ENCODE measurements at regions not wholly inside any gene's neighbourhood (a gene's known extent, or its start where the extent isn't known, plus 50 kb on each side); places are given as distances from the start of the nearest gene placed in this dataset.

DNA sequence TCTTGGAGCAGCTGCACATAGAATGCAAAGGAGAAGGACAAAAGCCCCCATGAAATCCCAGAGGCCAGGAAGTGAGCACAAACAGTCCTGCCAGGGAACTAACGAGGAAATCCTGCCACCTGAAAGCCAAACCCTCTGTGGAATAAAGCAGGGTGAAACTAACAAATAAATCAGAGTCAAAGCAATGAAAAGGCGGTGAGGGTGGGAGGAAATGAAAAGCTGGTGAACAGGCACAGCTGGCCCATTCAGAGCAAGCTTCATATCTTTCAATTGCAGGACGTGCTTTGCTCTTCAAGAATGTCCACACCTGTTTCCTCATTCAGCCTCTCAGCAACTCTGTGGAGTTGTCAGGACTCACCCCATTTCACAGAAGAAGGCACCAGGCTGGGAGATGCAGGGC, 108.1 kb downstream of the ABCC12 start:
- intact Hi-C loops (cut with micrococcal nuclease; ENCODE audit: unreplicated experiment), result no loop called here
- Mint-ChIP-seq H3K4me3 (ENCODE audit: unreplicated experiment) (no peak overlapping the region), H3K9me3 (ENCODE audit: unreplicated experiment) (no peaks in the 10 kb centered on the region), H3K27ac (ENCODE audit: unreplicated experiment) (no peak overlapping the region), H3K36me3 (ENCODE audit: insufficient read depth, unreplicated experiment) (no peaks in the 10 kb centered on the region), H3K27me3 (ENCODE audit: insufficient read depth, unreplicated experiment) (peaks cover 3% of the 10 kb centered on the region), H3K4me1 (ENCODE audit: low read depth, unreplicated experiment) (peaks cover 9% of the 10 kb centered on the region)
- Histone ChIP-seq H3K4me1 (peaks cover 14% of the 10 kb centered on the region), H3K4me3 (ENCODE audit: low read depth, low read length) (no peak overlapping the region), H3K27me3 (replicated peaks; ENCODE audit: control insufficient read depth, insufficient read depth, low read length) (no peaks in the 10 kb centered on the region), H3K9me3 (no peaks in the 10 kb centered on the region), H3K36me3 (ENCODE audit: control insufficient read depth, insufficient read depth, low read length) (no peaks in the 10 kb centered on the region)
- TF ChIP-seq, protein P1, sequence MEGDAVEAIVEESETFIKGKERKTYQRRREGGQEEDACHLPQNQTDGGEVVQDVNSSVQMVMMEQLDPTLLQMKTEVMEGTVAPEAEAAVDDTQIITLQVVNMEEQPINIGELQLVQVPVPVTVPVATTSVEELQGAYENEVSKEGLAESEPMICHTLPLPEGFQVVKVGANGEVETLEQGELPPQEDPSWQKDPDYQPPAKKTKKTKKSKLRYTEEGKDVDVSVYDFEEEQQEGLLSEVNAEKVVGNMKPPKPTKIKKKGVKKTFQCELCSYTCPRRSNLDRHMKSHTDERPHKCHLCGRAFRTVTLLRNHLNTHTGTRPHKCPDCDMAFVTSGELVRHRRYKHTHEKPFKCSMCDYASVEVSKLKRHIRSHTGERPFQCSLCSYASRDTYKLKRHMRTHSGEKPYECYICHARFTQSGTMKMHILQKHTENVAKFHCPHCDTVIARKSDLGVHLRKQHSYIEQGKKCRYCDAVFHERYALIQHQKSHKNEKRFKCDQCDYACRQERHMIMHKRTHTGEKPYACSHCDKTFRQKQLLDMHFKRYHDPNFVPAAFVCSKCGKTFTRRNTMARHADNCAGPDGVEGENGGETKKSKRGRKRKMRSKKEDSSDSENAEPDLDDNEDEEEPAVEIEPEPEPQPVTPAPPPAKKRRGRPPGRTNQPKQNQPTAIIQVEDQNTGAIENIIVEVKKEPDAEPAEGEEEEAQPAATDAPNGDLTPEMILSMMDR (IDR thresholded peaks at IDR 0.05; ENCODE audit: insufficient read depth in 1 of 2, low read depth in 1 of 2, low read length in 1 of 2, severe bottlenecking in 1 of 2, unreplicated experiment in 1 of 2), result no peak
- no peak for DNase-seq
- POLR2A ChIA-PET, result no interaction called here
- no TSS peak for BruUV-seq (replicated peaks)
- CTCF ChIA-PET, result no interaction called here

- Mint-ChIP-seq H3K4me1 (ENCODE audit: low read depth, unreplicated experiment) (peaks cover 4% of the 10 kb centered on the region), H3K36me3 (ENCODE audit: insufficient read depth, unreplicated experiment) (no peaks in the 10 kb centered on the region), H3K27ac (ENCODE audit: unreplicated experiment) (no peak overlapping the region), H3K9me3 (ENCODE audit: unreplicated experiment) (no peaks in the 10 kb centered on the region), H3K27me3 (ENCODE audit: insufficient read depth, unreplicated experiment) (peaks cover 3% of the 10 kb centered on the region), H3K4me3 (ENCODE audit: unreplicated experiment) (no peak overlapping the region)
- ChIA-PET CTCF (no interaction called here), POLR2A (no interaction called here)
- H3K4me1 ChIP-seq, result peaks cover 9% of the 10 kb centered on the region
- no peak for DNase-seq
- no peaks in the 10 kb centered on the region for H3K27me3 ChIP-seq (replicated peaks; ENCODE audit: control insufficient read depth, insufficient read depth, low read length)
- no peak overlapping the region for H3K4me3 ChIP-seq (ENCODE audit: low read depth, low read length)
- H3K36me3 ChIP-seq (ENCODE audit: control insufficient read depth, insufficient read depth, low read length), result no peaks in the 10 kb centered on the region
- H3K9me3 ChIP-seq, result no peaks in the 10 kb centered on the region
- no TSS peak for BruUV-seq (replicated peaks)
- TF ChIP-seq, protein P1 (IDR thresholded peaks at IDR 0.05; ENCODE audit: insufficient read depth in 1 of 2, low read depth in 1 of 2, low read length in 1 of 2, severe bottlenecking in 1 of 2, unreplicated experiment in 1 of 2), result no peak
- intact Hi-C loops (cut with micrococcal nuclease; ENCODE audit: unreplicated experiment), result no loop called here
Measured at GRCh38 chr16:48047241-48047640, 108.6 kb downstream of the ABCC12 start.

DNA sequence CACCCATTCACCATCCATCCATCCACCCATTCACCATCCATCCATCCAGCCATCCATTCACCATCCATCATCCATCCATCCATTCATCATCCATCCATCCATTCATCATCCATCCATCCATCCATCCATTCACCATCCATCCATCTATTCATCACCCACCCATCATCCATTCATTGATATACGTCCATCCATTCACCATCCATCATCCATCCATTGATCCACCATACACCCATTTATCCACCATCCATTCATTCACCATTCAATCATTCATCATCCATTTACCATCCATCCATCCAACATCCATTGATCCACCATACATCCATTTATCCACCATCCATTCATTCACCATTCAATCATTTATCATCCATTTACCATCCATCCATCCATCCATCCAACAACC, 111.7 kb downstream of the ABCC12 start:
- H3K9me3 Mint-ChIP-seq (ENCODE audit: unreplicated experiment), result no peaks in the 10 kb centered on the region
- H3K27me3 Mint-ChIP-seq (ENCODE audit: insufficient read depth, unreplicated experiment), result peaks cover 11% of the 10 kb centered on the region
- CTCF ChIA-PET, result no interaction called here
- no peak overlapping the region for H3K27ac Mint-ChIP-seq (ENCODE audit: unreplicated experiment)
- H3K4me1 Mint-ChIP-seq (ENCODE audit: low read depth, unreplicated experiment), result no peaks in the 10 kb centered on the region
- no peaks in the 10 kb centered on the region for H3K9me3 ChIP-seq
- H3K36me3 ChIP-seq (ENCODE audit: control insufficient read depth, insufficient read depth, low read length), result no peaks in the 10 kb centered on the region
- no peaks in the 10 kb centered on the region for H3K36me3 Mint-ChIP-seq (ENCODE audit: insufficient read depth, unreplicated experiment)
- no peaks in the 10 kb centered on the region for H3K27me3 ChIP-seq (replicated peaks; ENCODE audit: control insufficient read depth, insufficient read depth, low read length)
- H3K4me3 ChIP-seq (ENCODE audit: low read depth, low read length), result no peak overlapping the region
- no peak overlapping the region for H3K4me3 Mint-ChIP-seq (ENCODE audit: unreplicated experiment)
- DNase-seq, result no peak
- TF ChIP-seq, protein P1 (IDR thresholded peaks at IDR 0.05; ENCODE audit: insufficient read depth in 1 of 2, low read depth in 1 of 2, low read length in 1 of 2, severe bottlenecking in 1 of 2, unreplicated experiment in 1 of 2), result no peak
- POLR2A ChIA-PET, result no interaction called here
- H3K4me1 ChIP-seq, result no peaks in the 10 kb centered on the region
- intact Hi-C loops (cut with micrococcal nuclease; ENCODE audit: unreplicated experiment), result loop anchor here (5.0 kb wide), 2 partner anchors 102 to 118 kb away; no protein-coding TSS in a partner anchor
- BruUV-seq (replicated peaks), result no TSS peak

All from Caco-2 (cell line).